Suprapubic skin (tissue), 4 donors: ENCODE measurements at regions not wholly inside any gene's neighbourhood (a gene's known extent, or its start where the extent isn't known, plus 50 kb on each side); places are given as distances from the start of the nearest gene placed in this dataset.

ENCODE experiments used
- DNase-seq, 2 donors: peaks; one replicate each; pipeline ENCODE4 v3.0.0-alpha.2; 2019; ENCODE audit warnings: low spot score in 2 of 2
- H3K27ac ChIP-seq: fragments of 200-600 bp; sonication (generic); one replicate; pipeline ENCODE4 v1.5.1; 2019
- H3K27me3 ChIP-seq: fragments of 200-600 bp; sonication (generic); one replicate; pipeline ENCODE4 v1.5.1; 2019
- H3K36me3 ChIP-seq: fragments of 200-600 bp; sonication (generic); one replicate; pipeline ENCODE4 v1.5.1; 2019
- H3K4me1 ChIP-seq: fragments of 200-600 bp; sonication (generic); one replicate; pipeline ENCODE4 v1.5.1; 2019
- H3K4me3 ChIP-seq: fragments of 200-600 bp; sonication (generic); one replicate; pipeline ENCODE4 v1.5.1; 2019; ENCODE audit warnings: mild to moderate bottlenecking
- H3K9me3 ChIP-seq: fragments of 200-600 bp; sonication (generic); one replicate; pipeline ENCODE4 v1.5.1; 2019
- CTCF ChIP-seq, 2 donors: fragments of 200-600 bp in 1 of 2; fragments of 450-650 bp in 1 of 2; sonication (generic) in 1 of 2; IDR thresholded peaks; one replicate each; pipeline ENCODE4 v1.5.1; 2016 to 2019; ENCODE audit warnings: antibody characterized with exemption in 2 of 2, mild to moderate bottlenecking in 1 of 2, moderate library complexity in 1 of 2
- EP300 ChIP-seq: sonication (generic); formaldehyde crosslinking; IDR thresholded peaks from one replicate; pipeline ENCODE4 v1.6.1; 2017; ENCODE audit warnings: antibody characterized with exemption
- POLR2A ChIP-seq, 2 donors: fragments of 450-650 bp; IDR thresholded peaks; one replicate each; pipeline ENCODE4 v1.6.1; 2017; ENCODE audit warnings: antibody characterized with exemption in 2 of 2, mild to moderate bottlenecking in 2 of 2, moderate library complexity in 2 of 2
- POLR2AphosphoS5 ChIP-seq, 3 donors: sonication (generic); formaldehyde crosslinking; IDR thresholded peaks; one replicate each; pipeline ENCODE4 v1.6.1; 2017; ENCODE audit warnings: antibody characterized with exemption in 3 of 3
- WGBS: methylation state at CpG from one replicate; pipeline ENCODE4 v1.1.5; 2018; 5-methylcytosine and 5-hydroxymethylcytosine counted together

DNA sequence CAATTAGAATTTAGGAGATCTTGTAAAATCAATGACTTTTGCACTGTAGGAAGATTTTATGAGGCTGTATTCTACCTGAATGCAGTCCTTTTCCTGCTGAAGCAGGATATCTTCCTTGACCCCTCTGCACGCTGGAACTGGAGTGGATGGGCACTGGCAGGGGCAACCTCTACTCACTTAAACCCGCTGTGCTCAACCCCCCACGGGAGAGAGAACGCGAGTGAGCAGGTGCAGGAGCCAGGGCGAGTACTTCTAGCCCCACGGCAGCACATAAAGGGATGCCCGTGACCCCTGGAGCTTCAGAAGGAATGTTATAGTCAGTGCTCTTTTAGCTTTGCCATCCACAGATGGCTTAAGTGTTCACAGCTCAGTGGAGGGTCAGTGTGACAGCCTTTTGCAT lies 1144.8 kb downstream of the EPHA7 start:
- WGBS = 90% methylated on average over 8 of the region's 8 CpGs
- no peak for DNase-seq

DNA sequence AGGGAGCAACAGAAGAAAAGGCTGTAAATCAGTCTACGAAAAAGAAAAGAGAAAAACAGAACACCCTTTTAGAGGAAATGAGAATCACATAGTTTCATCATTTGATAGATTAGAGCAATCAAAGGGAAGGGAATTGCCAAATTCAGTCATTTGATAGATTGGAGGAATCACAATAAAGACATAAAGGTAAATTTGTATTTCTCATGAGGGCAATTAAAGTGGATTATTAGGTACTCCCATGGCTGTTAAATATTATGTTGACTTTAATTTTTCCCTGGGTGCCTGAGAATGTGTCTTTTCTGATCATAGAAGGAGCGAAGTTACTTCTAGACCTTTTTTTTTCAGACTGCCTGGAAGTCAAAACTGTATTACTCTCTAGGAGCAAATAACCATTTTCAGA lies 1145.7 kb downstream of the EPHA7 start:
- WGBS = 74% methylated on average over 2 of the region's 2 CpGs
- no peaks in the 10 kb centered on the region for H3K36me3 ChIP-seq
- no peak overlapping the region for H3K27ac ChIP-seq
- H3K4me1 ChIP-seq = no peaks in the 10 kb centered on the region
- TF ChIP-seq POLR2AphosphoS5 (IDR thresholded peaks at IDR 0.05) (no peak), POLR2A (IDR thresholded peaks at IDR 0.05) (no peak), CTCF (IDR thresholded peaks at IDR 0.05) (no peak), EP300 (no peak)
- no peaks in the 10 kb centered on the region for H3K27me3 ChIP-seq
- DNase-seq = no peak
- H3K4me3 ChIP-seq = no peak overlapping the region
- H3K9me3 ChIP-seq = no peaks in the 10 kb centered on the region

More for the DNA sequence above, 1144.8 kb downstream of the EPHA7 start:
- no peaks in the 10 kb centered on the region for H3K9me3 ChIP-seq
- no peaks in the 10 kb centered on the region for H3K4me1 ChIP-seq
- no peak overlapping the region for H3K4me3 ChIP-seq
- no peaks in the 10 kb centered on the region for H3K36me3 ChIP-seq
- H3K27me3 ChIP-seq = no peaks in the 10 kb centered on the region
- H3K27ac ChIP-seq = no peak overlapping the region
- TF ChIP-seq CTCF (IDR thresholded peaks at IDR 0.05) (no peak), EP300 (no peak), POLR2AphosphoS5 (IDR thresholded peaks at IDR 0.05) (no peak), POLR2A (IDR thresholded peaks at IDR 0.05) (no peak)

- Histone ChIP-seq H3K36me3 (no peaks in the 10 kb centered on the region), H3K4me1 (no peaks in the 10 kb centered on the region), H3K27me3 (no peaks in the 10 kb centered on the region), H3K9me3 (no peaks in the 10 kb centered on the region), H3K27ac (no peak overlapping the region), H3K4me3 (no peak overlapping the region)
- DNase-seq = no peak
- no peak for TF ChIP-seq CTCF (IDR thresholded peaks at IDR 0.05)
- WGBS = 82% methylated on average over 1 of the region's 1 CpG
Measured at GRCh38 chr6:92271091-92271490, 1148.3 kb downstream of the EPHA7 start.

GRCh38 chr6:92270365-92270764 lies 1149.0 kb downstream of the EPHA7 start:
- DNase-seq = no peak

DNA sequence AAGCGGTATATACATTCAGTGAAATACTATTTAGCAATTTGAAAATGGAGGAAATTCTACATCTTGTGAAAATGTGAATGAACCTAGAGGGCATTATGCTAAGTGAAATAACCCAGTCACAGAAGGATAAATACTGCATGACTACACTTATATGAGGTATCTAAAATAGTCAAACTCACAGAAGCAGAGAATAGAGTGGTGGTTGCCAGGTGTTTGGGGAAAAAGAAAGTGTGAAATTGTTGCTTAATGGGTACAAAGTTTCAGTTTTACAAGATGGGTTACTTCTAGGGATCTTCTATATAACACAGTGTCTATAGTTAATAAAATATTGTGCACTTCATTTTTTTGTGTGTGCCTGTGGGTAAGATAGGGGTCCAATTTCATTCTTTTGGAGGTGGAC lies 1152.0 kb downstream of the EPHA7 start:
- no peaks in the 10 kb centered on the region for H3K9me3 ChIP-seq
- DNase-seq = no peak
- H3K27ac ChIP-seq = no peak overlapping the region
- H3K4me3 ChIP-seq = no peak overlapping the region
- TF ChIP-seq POLR2A (IDR thresholded peaks at IDR 0.05) (no peak), POLR2AphosphoS5 (IDR thresholded peaks at IDR 0.05) (no peak), CTCF (IDR thresholded peaks at IDR 0.05) (no peak), EP300 (no peak)
- 95% methylated on average over 1 of the region's 1 CpG for WGBS
- H3K27me3 ChIP-seq = no peaks in the 10 kb centered on the region
- H3K36me3 ChIP-seq = no peaks in the 10 kb centered on the region
- H3K4me1 ChIP-seq = no peaks in the 10 kb centered on the region

More at GRCh38 chr6:92270365-92270764, 1149.0 kb downstream of the EPHA7 start:
- H3K4me3 ChIP-seq = no peak overlapping the region
- H3K9me3 ChIP-seq = no peaks in the 10 kb centered on the region
- TF ChIP-seq POLR2A (IDR thresholded peaks at IDR 0.05) (no peak), POLR2AphosphoS5 (IDR thresholded peaks at IDR 0.05) (no peak), CTCF (IDR thresholded peaks at IDR 0.05) (no peak), EP300 (no peak)
- no peaks in the 10 kb centered on the region for H3K4me1 ChIP-seq
- H3K27me3 ChIP-seq = no peaks in the 10 kb centered on the region
- 91% methylated on average over 6 of the region's 6 CpGs for WGBS
- H3K27ac ChIP-seq = no peak overlapping the region
- H3K36me3 ChIP-seq = no peaks in the 10 kb centered on the region
